H1 (cell line): ENCODE measurements at regions not wholly inside any gene's neighbourhood (a gene's known extent, or its start where the extent isn't known, plus 50 kb on each side); places are given as distances from the start of the nearest gene placed in this dataset.

ENCODE experiments used
- EZH2 ChIP-seq: fragments of 200-600 bp; sonication (generic); IDR thresholded peaks from 2 replicates; pipeline ENCODE4 v1.7.1; 2012; ENCODE audit warnings: low read depth, mild to moderate bottlenecking, moderate library complexity, low read length, inconsistent platforms; ENCODE audit not compliant: severe bottlenecking
- TF ChIP-seq, protein P1 (sequence below), 3 experiments: IDR thresholded peaks; 1 replicate in 2 of 3; 2 replicates in 1 of 3; pipeline versions ENCODE4 v1.5.1 to v1.6.1; 2011; ENCODE audit warnings: low read length in 3 of 3, mild to moderate bottlenecking in 3 of 3, inconsistent platforms in 2 of 3, low read depth in 1 of 3, moderate library complexity in 1 of 3; ENCODE audit not compliant: insufficient read depth in 1 of 3; ENCODE audit errors: control extremely low read depth in 1 of 3

GRCh38 chr18:22311301-22311700 lies 106.4 kb downstream of the CTAGE1 start:
- TF ChIP-seq EZH2, result no peak
- TF ChIP-seq, protein P1, sequence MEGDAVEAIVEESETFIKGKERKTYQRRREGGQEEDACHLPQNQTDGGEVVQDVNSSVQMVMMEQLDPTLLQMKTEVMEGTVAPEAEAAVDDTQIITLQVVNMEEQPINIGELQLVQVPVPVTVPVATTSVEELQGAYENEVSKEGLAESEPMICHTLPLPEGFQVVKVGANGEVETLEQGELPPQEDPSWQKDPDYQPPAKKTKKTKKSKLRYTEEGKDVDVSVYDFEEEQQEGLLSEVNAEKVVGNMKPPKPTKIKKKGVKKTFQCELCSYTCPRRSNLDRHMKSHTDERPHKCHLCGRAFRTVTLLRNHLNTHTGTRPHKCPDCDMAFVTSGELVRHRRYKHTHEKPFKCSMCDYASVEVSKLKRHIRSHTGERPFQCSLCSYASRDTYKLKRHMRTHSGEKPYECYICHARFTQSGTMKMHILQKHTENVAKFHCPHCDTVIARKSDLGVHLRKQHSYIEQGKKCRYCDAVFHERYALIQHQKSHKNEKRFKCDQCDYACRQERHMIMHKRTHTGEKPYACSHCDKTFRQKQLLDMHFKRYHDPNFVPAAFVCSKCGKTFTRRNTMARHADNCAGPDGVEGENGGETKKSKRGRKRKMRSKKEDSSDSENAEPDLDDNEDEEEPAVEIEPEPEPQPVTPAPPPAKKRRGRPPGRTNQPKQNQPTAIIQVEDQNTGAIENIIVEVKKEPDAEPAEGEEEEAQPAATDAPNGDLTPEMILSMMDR (IDR thresholded peaks at IDR 0.05; ENCODE audit: control extremely low read depth in 1 of 3, insufficient read depth in 1 of 3, low read depth in 1 of 3, low read length in 3 of 3), result no peak
